ENCODE measurements at regions not wholly inside any gene's neighbourhood (a gene's known extent, or its start where the extent isn't known, plus 50 kb on each side); places are given as distances from the start of the nearest gene placed in this dataset.

DNA sequence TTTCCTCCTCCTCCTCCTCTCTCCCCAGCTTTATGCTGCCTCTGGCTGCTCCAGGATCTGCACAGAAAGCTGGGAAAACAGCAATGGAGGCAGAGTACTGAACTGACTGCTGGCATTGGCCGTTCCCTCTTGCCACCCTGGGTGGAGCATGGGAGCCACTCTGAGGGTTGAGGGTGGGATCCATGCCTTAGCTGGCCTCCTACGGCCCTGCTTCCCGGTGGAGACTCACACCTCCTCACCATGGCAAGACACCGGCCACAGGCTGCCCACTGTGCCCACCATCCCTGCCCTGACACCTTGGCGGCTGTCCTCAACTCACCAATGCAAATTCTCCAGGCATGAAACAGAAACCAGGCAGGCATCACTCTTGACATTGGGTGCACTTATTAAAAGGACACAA, 832.3 kb upstream of the ID2 start (continued):
- TF ChIP-seq ZBTB20 (tag by site-specific recombination; IDR thresholded peaks at IDR 0.05) (no peak), ZNF571 (tag by site-specific recombination; IDR thresholded peaks at IDR 0.05) (no peak), ZNF10 (tag by site-specific recombination; IDR thresholded peaks at IDR 0.05) (no peak), ZNF48 (tag by site-specific recombination; IDR thresholded peaks at IDR 0.05) (no peak), ZNF544 (tag by site-specific recombination; IDR thresholded peaks at IDR 0.05) (no peak)

DNA sequence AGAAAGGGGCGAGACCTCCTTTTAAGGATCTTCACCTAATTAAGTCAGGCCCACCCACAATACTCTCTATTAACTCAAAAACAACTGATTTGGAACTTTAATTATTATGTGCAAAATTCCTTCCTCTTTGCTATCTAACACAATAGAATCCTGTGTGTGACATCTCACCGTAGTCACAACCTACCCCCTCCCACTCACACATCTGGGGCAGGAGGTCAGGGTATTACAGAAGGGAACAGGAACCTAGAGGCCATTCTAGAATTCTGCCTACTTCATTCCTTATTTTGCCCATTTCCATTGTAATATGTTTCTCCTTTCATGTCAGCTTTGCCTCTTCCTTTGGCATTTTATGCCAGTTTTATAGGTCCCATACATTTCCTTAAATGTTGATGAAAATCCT, 829.3 kb upstream of the ID2 start:
- Histone ChIP-seq H3K4me1 (ENCODE audit: control insufficient read depth, insufficient read depth, low read length) (no peaks in the 10 kb centered on the region), H3K9me3 (ENCODE audit: control insufficient read depth, insufficient read depth, low read depth, low read length) (no peaks in the 10 kb centered on the region), H3K36me3 (ENCODE audit: control insufficient read depth in 2 of 2, insufficient read depth in 1 of 2, low read length in 2 of 2) (no peaks in the 10 kb centered on the region), H3K27ac (ENCODE audit: extremely low read depth, low read depth, low read length) (no peak overlapping the region), H3K4me3 (ENCODE audit: low read depth, low read length) (no peak overlapping the region)
- POLR2A ChIA-PET = no interaction called here
- peak; percentile 46; the same call in 1 of the 2 replicates for TF ChIP-seq ZNF10 (tag by site-specific recombination; IDR thresholded peaks at IDR 0.05)
- no peak for TF ChIP-seq SP7 (tag by site-specific recombination; IDR thresholded peaks at IDR 0.05)
- CTCF ChIA-PET = interaction anchor here (0.6 kb wide), 1 partner anchor 791 kb away, joined by 3 read pairs; no protein-coding TSS in a partner anchor

GRCh38 chr2:7857904-7858303, 824.0 kb upstream of the ID2 start:
- TF ChIP-seq SP2 (tag by site-specific recombination; IDR thresholded peaks at IDR 0.05) = no peak
- TF ChIP-seq, protein P1, sequence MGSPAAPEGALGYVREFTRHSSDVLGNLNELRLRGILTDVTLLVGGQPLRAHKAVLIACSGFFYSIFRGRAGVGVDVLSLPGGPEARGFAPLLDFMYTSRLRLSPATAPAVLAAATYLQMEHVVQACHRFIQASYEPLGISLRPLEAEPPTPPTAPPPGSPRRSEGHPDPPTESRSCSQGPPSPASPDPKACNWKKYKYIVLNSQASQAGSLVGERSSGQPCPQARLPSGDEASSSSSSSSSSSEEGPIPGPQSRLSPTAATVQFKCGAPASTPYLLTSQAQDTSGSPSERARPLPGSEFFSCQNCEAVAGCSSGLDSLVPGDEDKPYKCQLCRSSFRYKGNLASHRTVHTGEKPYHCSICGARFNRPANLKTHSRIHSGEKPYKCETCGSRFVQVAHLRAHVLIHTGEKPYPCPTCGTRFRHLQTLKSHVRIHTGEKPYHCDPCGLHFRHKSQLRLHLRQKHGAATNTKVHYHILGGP (tag by site-specific recombination; IDR thresholded peaks at IDR 0.05) = no peak
- no peak for TF ChIP-seq REPIN1 (tag by site-specific recombination; IDR thresholded peaks at IDR 0.05; ENCODE audit: low read depth)
- no peak for TF ChIP-seq ZNF280C (tag by site-specific recombination; IDR thresholded peaks at IDR 0.05)
- no peak for TF ChIP-seq ZNF175 (tag by site-specific recombination; IDR thresholded peaks at IDR 0.05)
- TF ChIP-seq ZNF654 (tag by site-specific recombination; IDR thresholded peaks at IDR 0.05; ENCODE audit: low read depth) = no peak
- no peak for TF ChIP-seq ZNF311 (tag by site-specific recombination; IDR thresholded peaks at IDR 0.05; ENCODE audit: borderline replicate concordance)
- TF ChIP-seq KLF9 (tag by site-specific recombination; IDR thresholded peaks at IDR 0.05; ENCODE audit: low read depth) = no peak
- no peaks in the 10 kb centered on the region for H3K4me1 ChIP-seq (ENCODE audit: control insufficient read depth, insufficient read depth, low read length)
- no peak overlapping the region for H3K27ac ChIP-seq (ENCODE audit: extremely low read depth, low read depth, low read length)
- H3K9me3 ChIP-seq (ENCODE audit: control insufficient read depth, insufficient read depth, low read depth, low read length) = no peaks in the 10 kb centered on the region
- H3K36me3 ChIP-seq (ENCODE audit: control insufficient read depth in 2 of 2, insufficient read depth in 1 of 2, low read length in 2 of 2) = no peaks in the 10 kb centered on the region
- CTCF ChIA-PET = no interaction called here
- POLR2A ChIA-PET = no interaction called here
- H3K4me3 ChIP-seq (ENCODE audit: low read depth, low read length) = no peak overlapping the region

DNA sequence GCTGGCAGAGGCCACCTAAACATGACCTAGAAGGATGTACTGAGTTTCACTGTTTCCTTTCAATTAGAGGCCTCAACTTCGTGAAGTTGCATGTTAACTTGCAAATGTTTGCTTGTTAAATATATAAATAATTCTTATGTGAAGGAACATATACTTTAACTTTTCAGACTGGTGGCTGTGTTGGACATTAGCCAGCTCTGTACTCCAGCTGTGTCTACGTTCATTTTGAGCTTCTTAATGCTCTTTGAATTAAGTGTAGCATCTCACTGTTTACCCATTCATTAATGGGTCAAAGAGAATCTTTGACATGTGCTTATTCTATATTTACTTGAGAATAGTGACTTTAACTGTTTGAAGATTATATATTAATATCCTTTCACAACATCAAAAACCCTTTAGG, 823.2 kb upstream of the ID2 start:
- CTCF ChIA-PET = no interaction called here
- POLR2A ChIA-PET = no interaction called here
- Histone ChIP-seq H3K4me1 (ENCODE audit: control insufficient read depth, insufficient read depth, low read length) (no peaks in the 10 kb centered on the region), H3K27ac (ENCODE audit: extremely low read depth, low read depth, low read length) (no peak overlapping the region), H3K9me3 (ENCODE audit: control insufficient read depth, insufficient read depth, low read depth, low read length) (no peaks in the 10 kb centered on the region), H3K36me3 (ENCODE audit: control insufficient read depth in 2 of 2, insufficient read depth in 1 of 2, low read length in 2 of 2) (no peaks in the 10 kb centered on the region), H3K4me3 (ENCODE audit: low read depth, low read length) (no peak overlapping the region)
- TF ChIP-seq ZFP3 (tag by site-specific recombination; IDR thresholded peaks at IDR 0.05; ENCODE audit: low read depth) = no peak
- TF ChIP-seq ZNF571 (tag by site-specific recombination; IDR thresholded peaks at IDR 0.05) = no peak
- TF ChIP-seq ZNF830 (tag by site-specific recombination; IDR thresholded peaks at IDR 0.05; ENCODE audit: low read depth) = no peak
- no peak for TF ChIP-seq ZNF146 (tag by site-specific recombination; IDR thresholded peaks at IDR 0.05)
- TF ChIP-seq FEZF1 (tag by site-specific recombination; IDR thresholded peaks at IDR 0.05) = no peak
- TF ChIP-seq ZNF777 (tag by site-specific recombination; IDR thresholded peaks at IDR 0.05; ENCODE audit: borderline replicate concordance) = no peak
- no peak for TF ChIP-seq ZBTB49 (tag by site-specific recombination; IDR thresholded peaks at IDR 0.05; ENCODE audit: low read depth)
- no peak for TF ChIP-seq ZNF132 (tag by site-specific recombination; IDR thresholded peaks at IDR 0.05; ENCODE audit: borderline replicate concordance)
- TF ChIP-seq MYNN (tag by site-specific recombination; IDR thresholded peaks at IDR 0.05; ENCODE audit: borderline replicate concordance) = no peak
